ENCODE measurements at regions not wholly inside any gene's neighbourhood (a gene's known extent, or its start where the extent isn't known, plus 50 kb on each side); places are given as distances from the start of the nearest gene placed in this dataset.

GRCh38 chr5:17089690-17090089 lies 127.7 kb upstream of the BASP1 start:
- no peak for DNase-seq (ENCODE audit: extremely low spot score)
- ChIA-PET POLR2A (no interaction called here), CTCF (interaction anchor here (1.4 kb wide), 1 partner anchor 17 kb away, joined by 4 read pairs; no protein-coding TSS in a partner anchor)
- no peak for TF ChIP-seq CTCF (IDR thresholded peaks at IDR 0.05; ENCODE audit: control extremely low read depth, extremely low read depth, low read depth, missing control alignments)

GRCh38 chr5:17090839-17091238 lies 126.6 kb upstream of the BASP1 start:
- no peak for TF ChIP-seq CTCF (IDR thresholded peaks at IDR 0.05; ENCODE audit: control extremely low read depth, extremely low read depth, low read depth, missing control alignments)
- CTCF ChIA-PET = interaction anchor here (1.4 to 2.1 kb wide), 2 partner anchors 10 to 15 kb away, joined by 4 to 8 read pairs; no protein-coding TSS in a partner anchor
- POLR2A ChIA-PET = no interaction called here
- no peak for DNase-seq (ENCODE audit: extremely low spot score)

- DNase-seq (ENCODE audit: extremely low spot score) = no peak
- ChIA-PET POLR2A (no interaction called here), CTCF (no interaction called here)
- no peak for TF ChIP-seq CTCF (IDR thresholded peaks at IDR 0.05; ENCODE audit: control extremely low read depth, extremely low read depth, low read depth, missing control alignments)
Measured at GRCh38 chr5:17094830-17095229, 122.6 kb upstream of the BASP1 start.

GRCh38 chr5:17096952-17097695 lies 120.3 kb upstream of the BASP1 start:
- POLR2A ChIA-PET = no interaction called here
- TF ChIP-seq CTCF (IDR thresholded peaks at IDR 0.05; ENCODE audit: control extremely low read depth, extremely low read depth, low read depth, missing control alignments) = no peak
- DNase-seq (ENCODE audit: extremely low spot score) = no peak
- CTCF ChIA-PET = no interaction called here

- no peak for DNase-seq (ENCODE audit: extremely low spot score)
- no peak for TF ChIP-seq CTCF (IDR thresholded peaks at IDR 0.05; ENCODE audit: control extremely low read depth, extremely low read depth, low read depth, missing control alignments)
- POLR2A ChIA-PET = no interaction called here
- CTCF ChIA-PET = interaction anchor here (2.6 kb wide), 1 partner anchor 9 kb away, joined by 8 read pairs; no protein-coding TSS in a partner anchor
Measured at GRCh38 chr5:17099946-17100345, 117.5 kb upstream of the BASP1 start.

GRCh38 chr5:17103461-17103860 lies 114.0 kb upstream of the BASP1 start:
- no peak for DNase-seq (ENCODE audit: extremely low spot score)
- POLR2A ChIA-PET = no interaction called here
- no peak for TF ChIP-seq CTCF (IDR thresholded peaks at IDR 0.05; ENCODE audit: control extremely low read depth, extremely low read depth, low read depth, missing control alignments)
- CTCF ChIA-PET = interaction anchor here (2.0 kb wide), 1 partner anchor 30 kb away, joined by 5 read pairs; no protein-coding TSS in a partner anchor

All from GM10248 (cell line).